ACC112 (cell line): ENCODE measurements at regions not wholly inside any gene's neighbourhood (a gene's known extent, or its start where the extent isn't known, plus 50 kb on each side); places are given as distances from the start of the nearest gene placed in this dataset.
"Not testable (repeated sequence)": the region's sequence is repeated elsewhere in the genome, so short reads cannot be mapped to it uniquely, and the experiment has no call there.

ENCODE experiments used
- H2AFZ ChIP-seq: fragments of 200-600 bp; sonication (generic); one replicate; pipeline ENCODE4 v1.6.0; 2017; ENCODE audit warnings: antibody characterized with exemption, low read length; ENCODE audit not compliant: unreplicated experiment
- H3K27ac ChIP-seq: fragments of 200-600 bp; sonication (generic); 2 replicates; pipeline ENCODE4 v1.5.1; 2014; ENCODE audit warnings: low read depth, mild to moderate bottlenecking, antibody characterized with exemption, low read length, moderate library complexity
- H3K27me3 ChIP-seq: fragments of 200-600 bp; sonication (generic); 2 replicates; pipeline ENCODE4 v1.6.1; 2014; ENCODE audit warnings: mild to moderate bottlenecking, antibody characterized with exemption, low read length, moderate library complexity, mixed read lengths; ENCODE audit not compliant: insufficient read depth
- H3K36me3 ChIP-seq: fragments of 200-600 bp; sonication (generic); 2 replicates; pipeline ENCODE4 v1.6.1; 2016; ENCODE audit warnings: mild to moderate bottlenecking, antibody characterized with exemption, low read length, moderate library complexity, mixed read lengths; ENCODE audit not compliant: insufficient read depth
- H3K4me1 ChIP-seq: fragments of 200-600 bp; sonication (generic); one replicate; pipeline ENCODE4 v1.6.1; 2016; ENCODE audit warnings: low read length, mixed read lengths; ENCODE audit not compliant: insufficient read depth, unreplicated experiment, control insufficient read depth
- H3K4me3 ChIP-seq: fragments of 200-600 bp; sonication (generic); 2 replicates; pipeline ENCODE4 v1.5.1; 2014; ENCODE audit warnings: mild to moderate bottlenecking, low read depth, low read length
- H3K79me2 ChIP-seq: fragments of 200-600 bp; sonication (generic); one replicate; pipeline ENCODE4 v1.6.0; 2016; ENCODE audit warnings: low read length; ENCODE audit not compliant: control insufficient read depth, unreplicated experiment, insufficient read depth

DNA sequence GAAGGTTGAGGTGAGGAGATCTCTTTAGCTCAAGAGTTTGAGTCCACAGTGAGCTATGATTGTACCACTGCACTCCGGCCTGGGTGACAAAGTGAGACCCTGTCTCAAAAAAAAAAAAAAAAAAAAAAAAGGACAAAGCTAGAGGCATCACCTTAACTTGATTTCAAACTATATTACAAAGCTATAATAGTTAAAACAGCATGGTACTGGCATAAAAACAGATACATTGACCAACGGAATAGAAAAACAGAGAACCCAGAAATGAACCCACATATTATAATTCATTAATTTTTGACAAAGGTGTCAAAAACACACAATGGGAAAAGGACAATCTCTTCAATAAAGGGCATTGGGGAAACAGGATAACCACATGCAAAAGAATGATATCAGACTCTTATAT lies 50.8 kb upstream of the MBOAT1 start:
- no peaks in the 10 kb centered on the region for H3K36me3 ChIP-seq
- no peaks in the 10 kb centered on the region for H3K4me1 ChIP-seq
- no peaks in the 10 kb centered on the region for H3K79me2 ChIP-seq
- H3K27me3 ChIP-seq: peaks cover 19% of the 10 kb centered on the region
- no peak overlapping the region for H3K27ac ChIP-seq
- H3K4me3 ChIP-seq: no peak overlapping the region
- H2AFZ ChIP-seq: no peak overlapping the region

DNA sequence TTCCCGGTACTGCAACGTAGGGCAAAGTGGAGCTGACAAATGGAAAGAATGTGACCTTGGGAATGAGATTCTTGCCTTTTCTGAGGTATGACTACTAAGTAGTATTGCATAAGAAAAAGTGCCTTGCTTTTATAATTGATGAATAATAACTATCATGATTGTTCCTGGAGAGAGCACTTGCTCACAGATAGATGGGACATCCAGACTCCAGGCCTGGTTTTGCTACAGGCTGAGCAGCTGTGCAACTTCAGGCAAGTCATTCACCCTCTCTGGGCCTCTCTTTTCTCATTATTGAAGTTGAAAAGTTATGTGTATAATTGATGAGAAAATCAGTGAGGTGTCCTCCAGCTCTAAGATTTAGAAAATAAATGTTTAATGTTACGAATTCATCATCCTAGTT lies 53.6 kb upstream of the MBOAT1 start:
- H2AFZ ChIP-seq: no peak overlapping the region

DNA sequence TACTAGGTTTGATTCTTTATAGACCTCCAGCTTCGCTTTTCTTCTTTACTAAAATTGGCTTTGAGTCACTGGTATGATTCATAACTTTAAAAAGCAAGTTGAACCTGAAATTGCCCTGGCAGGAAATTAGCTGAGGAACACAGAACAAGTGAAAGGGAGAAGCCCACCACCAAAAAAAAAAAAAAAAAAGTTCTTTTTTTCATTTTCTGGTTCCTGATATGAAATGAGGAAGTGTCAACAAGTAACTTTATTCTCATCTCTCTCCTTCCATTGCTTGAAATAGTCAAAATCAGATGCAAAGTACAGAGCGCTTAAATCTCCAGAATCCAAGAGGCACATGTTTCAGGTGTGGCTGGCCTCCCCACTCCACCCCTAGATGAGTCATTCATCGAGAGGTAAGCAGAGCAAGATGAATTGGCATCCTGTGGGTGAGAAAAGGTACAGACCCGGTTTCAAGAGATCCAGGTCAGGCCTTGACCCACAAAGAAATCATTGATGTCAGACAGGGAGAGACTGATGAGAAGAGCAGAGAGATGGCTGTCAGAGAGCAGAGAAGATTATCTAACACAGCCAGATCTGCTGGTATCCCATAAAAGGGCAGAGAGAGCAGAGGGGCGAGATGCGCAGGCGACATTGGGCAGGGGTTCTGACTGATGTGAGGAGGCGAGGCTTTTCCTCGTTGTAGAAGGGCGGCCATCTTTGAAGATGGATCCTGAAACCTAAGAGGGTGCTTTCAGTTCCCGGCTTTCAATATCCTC lies 54.8 kb upstream of the MBOAT1 start:
- H3K79me2 ChIP-seq: no peaks in the 10 kb centered on the region
- H3K4me3 ChIP-seq: no peak overlapping the region
- no peaks in the 10 kb centered on the region for H3K4me1 ChIP-seq
- peaks cover 17% of the 10 kb centered on the region for H3K27me3 ChIP-seq
- H3K27ac ChIP-seq: no peak overlapping the region
- H2AFZ ChIP-seq: no peak overlapping the region
- no peaks in the 10 kb centered on the region for H3K36me3 ChIP-seq

More for the DNA sequence above, 53.6 kb upstream of the MBOAT1 start:
- Histone ChIP-seq H3K4me1 (no peaks in the 10 kb centered on the region), H3K27ac (no peak overlapping the region), H3K4me3 (no peak overlapping the region), H3K27me3 (peaks cover 17% of the 10 kb centered on the region), H3K36me3 (no peaks in the 10 kb centered on the region), H3K79me2 (no peaks in the 10 kb centered on the region)

DNA sequence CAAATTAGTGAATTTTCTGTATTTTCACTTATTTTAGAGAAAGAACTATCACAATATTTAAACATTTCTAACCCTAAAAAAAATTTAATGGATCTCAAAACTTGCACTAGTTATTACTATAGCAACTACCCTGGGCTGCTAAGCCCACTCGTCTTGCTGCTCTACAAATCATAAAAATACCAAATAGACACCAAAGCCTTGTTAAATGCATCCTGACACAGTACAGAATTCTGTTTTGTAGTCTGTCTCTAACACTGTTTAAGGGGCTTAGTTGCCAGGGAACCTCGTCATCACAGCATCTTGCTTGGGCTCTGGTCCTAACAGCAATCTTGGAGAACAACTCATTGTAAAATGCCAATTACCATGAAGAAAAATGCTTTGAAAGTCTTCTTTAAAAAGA lies 56.9 kb upstream of the MBOAT1 start:
- H3K27ac ChIP-seq: no peak overlapping the region
- no peaks in the 10 kb centered on the region for H3K4me1 ChIP-seq
- H3K4me3 ChIP-seq: no peak overlapping the region
- H2AFZ ChIP-seq: no peak overlapping the region
- peaks cover 10% of the 10 kb centered on the region for H3K27me3 ChIP-seq
- H3K36me3 ChIP-seq: no peaks in the 10 kb centered on the region
- H3K79me2 ChIP-seq: no peaks in the 10 kb centered on the region

DNA sequence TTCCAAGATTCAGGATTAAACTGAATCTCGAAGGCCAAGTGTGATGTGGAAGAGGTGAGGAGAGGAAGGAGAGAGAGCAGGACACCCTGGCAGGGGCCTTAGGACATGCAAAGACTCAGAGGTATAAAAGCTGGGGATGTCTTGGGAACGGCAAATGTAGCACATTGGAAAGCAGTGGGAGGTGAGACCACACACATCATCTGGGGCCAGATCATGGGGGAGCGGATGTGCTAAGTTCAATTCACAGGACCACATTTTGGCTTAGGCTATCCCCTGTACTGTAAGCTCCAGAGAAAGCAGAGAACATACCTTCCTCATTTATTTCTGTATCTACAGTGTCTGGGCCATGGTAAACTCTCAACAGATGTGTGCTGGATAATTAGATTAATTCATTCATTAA lies 59.5 kb upstream of the MBOAT1 start:
- Histone ChIP-seq H3K27ac (no peak overlapping the region), H3K27me3 (peaks cover 20% of the 10 kb centered on the region), H3K4me3 (no peak overlapping the region), H3K4me1 (no peaks in the 10 kb centered on the region), H3K36me3 (no peaks in the 10 kb centered on the region), H2AFZ (no peak overlapping the region), H3K79me2 (no peaks in the 10 kb centered on the region)

DNA sequence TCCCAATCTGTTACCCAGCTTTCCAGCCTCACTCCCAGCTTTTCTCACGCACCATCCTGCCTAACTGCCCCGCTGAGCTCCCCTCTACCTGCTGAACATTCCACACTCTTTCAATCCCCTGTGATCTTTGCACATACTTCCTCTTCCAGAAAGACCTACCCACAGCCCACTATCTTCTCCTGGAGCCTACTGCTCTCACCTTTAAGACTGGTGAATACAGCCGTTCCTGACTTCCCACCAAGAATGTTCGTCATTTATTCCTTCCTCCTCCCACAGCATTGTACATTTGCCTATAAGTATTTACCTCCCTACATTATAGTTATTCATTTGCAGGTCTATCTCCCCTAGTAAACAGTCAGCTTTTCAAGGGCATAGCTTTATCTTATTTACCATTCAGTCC lies 61.9 kb upstream of the MBOAT1 start:
- Histone ChIP-seq H3K27ac (no peak overlapping the region), H3K27me3 (peaks cover 38% of the 10 kb centered on the region), H2AFZ (no peak overlapping the region), H3K4me3 (no peak overlapping the region), H3K79me2 (no peaks in the 10 kb centered on the region), H3K36me3 (no peaks in the 10 kb centered on the region), H3K4me1 (no peaks in the 10 kb centered on the region)

DNA sequence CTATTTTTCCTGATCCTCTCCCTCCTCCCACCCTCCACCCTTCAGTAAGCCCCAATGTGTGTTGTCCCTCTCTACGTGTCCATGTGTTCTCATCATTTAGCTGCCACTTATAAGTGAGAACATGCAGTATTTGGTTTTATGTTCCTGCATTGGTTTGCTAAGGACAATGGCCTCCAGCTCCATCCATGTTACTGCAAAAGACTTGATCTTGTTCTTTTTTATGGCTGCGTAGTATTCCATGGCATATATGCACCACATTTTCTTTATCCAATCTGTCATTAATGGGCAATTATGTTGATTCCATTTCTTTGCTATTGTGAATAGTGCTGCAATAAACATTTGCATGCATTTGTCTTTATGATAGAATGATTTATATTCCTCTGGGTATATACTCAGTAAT lies 63.6 kb upstream of the MBOAT1 start:
- H3K27ac ChIP-seq, H2AFZ ChIP-seq, H3K36me3 ChIP-seq, H3K79me2 ChIP-seq, H3K4me1 ChIP-seq, H3K4me3 ChIP-seq: not testable (repeated sequence)
- peaks cover 55% of the 10 kb centered on the region for H3K27me3 ChIP-seq

DNA sequence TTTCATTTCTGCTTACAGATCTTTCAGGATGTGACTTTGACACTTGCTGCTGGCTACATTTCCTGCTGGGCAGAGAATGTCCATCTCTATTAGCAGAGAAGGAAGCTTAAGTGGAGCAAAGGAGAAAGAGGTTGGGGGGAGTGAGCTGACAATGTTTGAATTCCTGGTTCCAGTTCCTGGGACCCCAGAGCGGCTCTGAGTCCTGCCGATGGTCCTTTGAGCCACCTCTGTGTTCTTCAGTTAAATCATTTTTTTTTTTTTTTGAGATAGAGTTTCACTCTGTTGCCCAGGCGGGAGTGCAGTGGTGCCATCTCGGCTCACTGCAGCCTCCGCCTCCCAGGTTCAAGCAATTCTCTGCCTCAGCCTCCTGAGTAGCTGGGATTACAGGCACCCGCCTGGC lies 65.5 kb upstream of the MBOAT1 start:
- peaks cover 63% of the 10 kb centered on the region for H3K27me3 ChIP-seq
- H3K4me3 ChIP-seq, H3K4me1 ChIP-seq, H3K27ac ChIP-seq, H3K36me3 ChIP-seq, H2AFZ ChIP-seq, H3K79me2 ChIP-seq: not testable (repeated sequence)

DNA sequence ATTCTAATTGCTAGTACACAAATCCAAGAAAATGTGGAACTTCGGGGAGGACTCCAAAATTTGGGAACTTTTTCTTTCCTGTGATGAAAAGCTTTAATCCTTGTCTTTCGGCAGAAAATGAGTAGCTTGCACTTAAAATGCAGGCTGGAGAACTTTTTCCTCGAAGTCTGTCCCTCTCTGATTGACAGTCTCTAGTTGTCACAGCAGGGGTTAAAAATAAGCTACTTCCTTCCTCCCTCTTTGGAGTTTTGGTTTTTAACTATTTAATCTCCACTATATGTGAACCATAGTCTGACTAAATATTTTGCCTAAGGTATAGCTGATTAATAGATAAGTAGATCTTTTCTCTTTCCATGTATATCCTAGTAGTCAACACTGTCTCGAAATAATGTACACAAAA lies 66.8 kb upstream of the MBOAT1 start:
- Histone ChIP-seq H3K79me2 (no peaks in the 10 kb centered on the region), H2AFZ (no peak overlapping the region), H3K27me3 (peaks cover 74% of the 10 kb centered on the region), H3K4me1 (no peaks in the 10 kb centered on the region), H3K4me3 (no peak overlapping the region), H3K36me3 (no peaks in the 10 kb centered on the region), H3K27ac (no peak overlapping the region)

DNA sequence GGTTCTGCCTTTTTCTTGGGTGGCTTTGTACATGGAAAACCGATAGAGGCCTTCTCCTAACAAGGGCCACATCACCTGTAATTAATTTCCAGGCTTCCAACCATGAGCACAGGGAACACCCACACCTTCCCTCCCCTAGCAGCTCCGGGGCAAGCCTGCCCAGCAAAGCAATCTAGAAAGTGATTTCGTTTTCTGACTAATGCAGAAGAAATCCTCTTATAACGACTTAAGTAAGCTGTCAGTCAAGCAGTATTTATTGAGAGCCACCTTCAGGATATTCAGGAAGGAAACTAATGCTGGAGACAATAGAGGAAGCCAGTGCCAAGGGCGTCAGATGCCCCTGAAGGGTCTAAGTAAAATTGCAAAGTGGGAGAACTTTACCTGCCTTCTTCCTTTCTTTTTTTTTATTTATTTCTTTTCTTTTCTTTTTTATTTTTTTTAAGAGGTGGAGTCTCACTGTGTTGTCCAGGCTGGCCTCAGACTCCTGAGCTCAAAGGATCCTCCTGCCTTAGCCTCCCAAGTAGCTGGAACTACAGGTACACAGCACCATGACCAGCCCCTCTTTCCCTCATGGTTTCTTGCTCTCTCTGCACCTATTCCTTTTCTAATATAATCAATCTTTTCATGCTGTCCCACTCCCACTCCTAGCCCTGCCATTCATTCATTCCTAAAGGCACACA lies 67.5 kb upstream of the MBOAT1 start:
- peaks cover 71% of the 10 kb centered on the region for H3K27me3 ChIP-seq
- no peaks in the 10 kb centered on the region for H3K4me1 ChIP-seq
- H3K4me3 ChIP-seq: no peak overlapping the region
- H2AFZ ChIP-seq: no peak overlapping the region
- H3K27ac ChIP-seq: no peak overlapping the region
- no peaks in the 10 kb centered on the region for H3K36me3 ChIP-seq
- no peaks in the 10 kb centered on the region for H3K79me2 ChIP-seq

DNA sequence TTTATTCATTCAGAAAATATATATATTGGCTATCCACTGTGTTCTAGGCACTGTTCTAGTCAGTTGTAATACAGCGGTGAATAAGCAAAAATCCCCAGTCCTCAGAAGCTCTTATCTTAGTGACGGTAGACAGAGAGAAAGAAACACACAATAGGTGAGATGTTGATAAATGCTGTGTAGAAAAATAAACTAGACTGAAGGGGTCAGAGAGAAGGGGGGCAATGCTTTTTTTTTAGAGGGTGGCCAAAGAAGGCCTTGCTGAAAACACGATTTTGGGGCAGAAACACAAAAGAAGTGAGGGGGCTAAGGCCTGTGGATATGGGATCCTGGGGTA lies 68.0 kb upstream of the MBOAT1 start:
- H3K27me3 ChIP-seq: peaks cover 68% of the 10 kb centered on the region
- H3K36me3 ChIP-seq: no peaks in the 10 kb centered on the region
- H3K4me3 ChIP-seq: no peak overlapping the region
- no peak overlapping the region for H3K27ac ChIP-seq
- no peak overlapping the region for H2AFZ ChIP-seq
- H3K4me1 ChIP-seq: no peaks in the 10 kb centered on the region
- H3K79me2 ChIP-seq: no peaks in the 10 kb centered on the region
